Psoas muscle (tissue), 7 donors: ENCODE measurements at regions not wholly inside any gene's neighbourhood (a gene's known extent, or its start where the extent isn't known, plus 50 kb on each side); places are given as distances from the start of the nearest gene placed in this dataset.

ENCODE experiments used
- ATAC-seq, 4 donors: fragments of 200-7000 bp; cut with Tn5 transposase; one replicate each; pipeline ENCODE4 v1.9.1; 2020; ENCODE audit warnings: moderate library complexity in 3 of 4, mild to moderate bottlenecking in 2 of 4
- DNase-seq, 2 donors: peaks; one replicate each; pipeline ENCODE4 v3.0.0-alpha.2; 2020
- H3K27ac ChIP-seq: fragments of 200-600 bp; one replicate; pipeline ENCODE4 v1.8.0; 2022
- H3K27me3 ChIP-seq, 3 donors: fragments of 200-600 bp in 1 of 3; one replicate each; pipeline versions ENCODE4 v1.6.1 to v1.8.0; 2013 to 2022; ENCODE audit warnings: low read length in 2 of 3, mild to moderate bottlenecking in 2 of 3, moderate library complexity in 1 of 3; ENCODE audit not compliant: insufficient read depth in 3 of 3
- H3K36me3 ChIP-seq, 2 donors: fragments of 200-600 bp in 1 of 2; one replicate each; pipeline versions ENCODE4 v1.6.1 to v1.8.0; 2013 to 2022; ENCODE audit warnings: low read depth in 1 of 2, mild to moderate bottlenecking in 1 of 2, moderate library complexity in 1 of 2; ENCODE audit not compliant: insufficient read depth in 1 of 2
- H3K4me1 ChIP-seq: fragments of 200-600 bp; one replicate; pipeline ENCODE4 v1.8.0; 2022
- H3K4me3 ChIP-seq: fragments of 200-600 bp; one replicate; pipeline ENCODE4 v1.8.0; 2022; ENCODE audit warnings: mild to moderate bottlenecking
- H3K9me3 ChIP-seq: fragments of 200-600 bp; one replicate; pipeline ENCODE4 v1.8.0; 2022
- WGBS, 3 donors: extraction: QIAGEN DNeasy Blood & Tissue Kit; methylation state at CpG; one replicate each; pipeline versions ENCODE4 v1.1.6 to v1.1.7; 2013; 5-methylcytosine and 5-hydroxymethylcytosine counted together
- intact Hi-C, 2 donors: fragments of 100-400 bp; cut with DNase I; formaldehyde crosslinking; loops; one replicate each; pipeline versions ENCODE4 v1.11.0 to v1.14.2; 2022
- TF ChIP-seq, protein P1 (sequence below): fragments of 200-600 bp; IDR thresholded peaks from one replicate; pipeline ENCODE4 v1.8.0; 2022; ENCODE audit warnings: antibody characterized with exemption
- donor health status: healthy with polysubstance abuse.
- donor health status: DM: no; HTN: no; CAD: no; lungs with moderate emphysema.
- donor health status: Bipolar disorder and iron deficiency.
- donor health status: healthy.
- donor health status: DM: yes; HTN: yes; CAD: no.
- donor health status: DM: no; HTN: no; CAD: no.
- donor health status: DM: yes; HTN: yes; CAD: no.

DNA sequence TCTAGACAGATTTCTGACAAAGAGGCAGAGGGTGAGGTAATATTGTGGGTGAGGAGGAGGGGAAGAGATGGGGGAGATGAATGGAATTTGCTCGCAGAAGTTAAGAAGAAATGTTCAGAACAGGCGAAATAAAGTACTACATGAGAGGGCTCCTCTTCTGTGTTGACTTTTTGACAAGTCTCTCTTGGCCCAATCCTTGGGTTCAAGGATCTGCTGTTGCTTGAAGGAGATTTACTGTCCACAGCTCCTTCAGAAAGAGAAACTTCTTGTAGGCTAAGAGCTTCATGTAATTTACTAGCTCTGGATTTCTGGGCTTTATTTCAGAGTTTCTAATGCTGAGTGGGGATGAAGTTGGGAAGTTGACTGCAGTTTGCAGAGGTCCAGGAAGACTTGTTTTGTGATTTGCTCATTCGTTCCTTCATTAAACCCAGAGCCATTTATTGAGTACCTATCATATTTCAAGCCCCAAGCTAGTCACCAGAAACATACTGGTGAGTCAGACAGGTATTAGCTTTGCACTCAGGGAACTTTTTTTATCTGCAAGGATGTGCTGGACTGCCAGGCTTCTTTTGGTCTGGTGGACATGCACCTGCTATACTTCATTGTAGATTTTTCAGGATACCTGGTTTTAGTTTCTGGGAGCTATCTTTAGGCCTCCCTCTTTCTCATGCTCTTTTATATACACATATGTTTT, 402.9 kb upstream of the CLINT1 start:
- no peak for DNase-seq
- no peak overlapping the region for H3K4me3 ChIP-seq
- WGBS, 3 donors, result 70 to 74% (median 71%) methylated on average over 3 of the region's 3 CpGs

DNA sequence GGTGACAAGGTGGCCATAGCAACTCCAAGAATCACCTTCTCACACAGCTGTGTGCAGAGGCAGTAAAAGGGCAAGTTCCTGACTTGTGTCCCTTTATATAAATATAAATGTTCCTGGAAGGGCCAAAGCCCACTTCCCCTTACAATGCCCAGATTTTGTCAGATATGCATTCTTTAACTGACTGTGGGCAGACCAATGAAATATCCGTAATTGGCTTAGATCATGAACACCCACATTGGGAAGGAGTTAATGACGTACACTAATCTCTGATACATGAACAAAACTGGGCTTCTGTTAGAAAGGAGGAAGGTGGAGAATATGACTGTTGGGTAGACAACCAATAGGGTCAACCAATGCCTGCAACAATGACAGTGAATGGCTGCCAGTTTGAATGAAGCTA, 397.2 kb upstream of the CLINT1 start:
- H3K27me3 ChIP-seq, result no peaks in the 10 kb centered on the region
- 86 to 93% (median 88%) methylated on average over 2 of the region's 2 CpGs for WGBS, 3 donors

More for the DNA sequence above, 402.9 kb upstream of the CLINT1 start:
- ATAC-seq, result no peak
- TF ChIP-seq, protein P1, sequence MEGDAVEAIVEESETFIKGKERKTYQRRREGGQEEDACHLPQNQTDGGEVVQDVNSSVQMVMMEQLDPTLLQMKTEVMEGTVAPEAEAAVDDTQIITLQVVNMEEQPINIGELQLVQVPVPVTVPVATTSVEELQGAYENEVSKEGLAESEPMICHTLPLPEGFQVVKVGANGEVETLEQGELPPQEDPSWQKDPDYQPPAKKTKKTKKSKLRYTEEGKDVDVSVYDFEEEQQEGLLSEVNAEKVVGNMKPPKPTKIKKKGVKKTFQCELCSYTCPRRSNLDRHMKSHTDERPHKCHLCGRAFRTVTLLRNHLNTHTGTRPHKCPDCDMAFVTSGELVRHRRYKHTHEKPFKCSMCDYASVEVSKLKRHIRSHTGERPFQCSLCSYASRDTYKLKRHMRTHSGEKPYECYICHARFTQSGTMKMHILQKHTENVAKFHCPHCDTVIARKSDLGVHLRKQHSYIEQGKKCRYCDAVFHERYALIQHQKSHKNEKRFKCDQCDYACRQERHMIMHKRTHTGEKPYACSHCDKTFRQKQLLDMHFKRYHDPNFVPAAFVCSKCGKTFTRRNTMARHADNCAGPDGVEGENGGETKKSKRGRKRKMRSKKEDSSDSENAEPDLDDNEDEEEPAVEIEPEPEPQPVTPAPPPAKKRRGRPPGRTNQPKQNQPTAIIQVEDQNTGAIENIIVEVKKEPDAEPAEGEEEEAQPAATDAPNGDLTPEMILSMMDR, result no peak
- Histone ChIP-seq H3K4me1 (no peaks in the 10 kb centered on the region), H3K27me3 (no peaks in the 10 kb centered on the region), H3K9me3 (no peaks in the 10 kb centered on the region), H3K27ac (no peak overlapping the region), H3K36me3 (no peaks in the 10 kb centered on the region)
- intact Hi-C loops, result no loop called here

DNA sequence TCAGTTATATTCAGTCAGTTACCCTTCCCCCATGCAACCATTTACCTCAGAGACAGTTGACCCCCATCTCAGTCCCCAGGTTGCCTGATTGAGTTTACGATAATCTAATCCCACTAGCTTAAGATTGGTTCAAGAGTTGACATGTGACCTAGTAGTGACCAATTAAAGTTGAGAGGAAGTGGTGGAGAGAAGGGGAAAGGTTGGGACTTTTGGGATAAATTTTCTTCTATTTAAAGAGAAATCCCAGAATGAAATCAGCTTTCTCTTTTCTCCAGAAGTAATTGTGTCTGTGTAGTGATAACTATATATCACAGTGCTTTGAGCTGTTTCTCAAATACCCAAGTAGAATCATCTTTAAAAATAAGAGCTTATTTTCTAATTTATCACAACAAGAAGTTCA, 396.7 kb upstream of the CLINT1 start:
- no peak overlapping the region for H3K4me3 ChIP-seq
- 81 to 86% (median 83%) methylated on average over 1 of the region's 1 CpG for WGBS, 3 donors
- H3K27me3 ChIP-seq, result no peaks in the 10 kb centered on the region
- no peak for DNase-seq
- ATAC-seq, result no peak
- H3K9me3 ChIP-seq, result no peaks in the 10 kb centered on the region
- no peak overlapping the region for H3K27ac ChIP-seq
- TF ChIP-seq, protein P1, result no peak
- intact Hi-C loops, result no loop called here
- H3K4me1 ChIP-seq, result no peaks in the 10 kb centered on the region
- no peaks in the 10 kb centered on the region for H3K36me3 ChIP-seq

More for the DNA sequence above, 397.2 kb upstream of the CLINT1 start:
- Histone ChIP-seq H3K27ac (no peak overlapping the region), H3K36me3 (no peaks in the 10 kb centered on the region), H3K9me3 (no peaks in the 10 kb centered on the region), H3K4me1 (no peaks in the 10 kb centered on the region), H3K4me3 (no peak overlapping the region)
- TF ChIP-seq, protein P1, result no peak
- DNase-seq (no peak), ATAC-seq (no peak)
- intact Hi-C loops, result no loop called here

DNA sequence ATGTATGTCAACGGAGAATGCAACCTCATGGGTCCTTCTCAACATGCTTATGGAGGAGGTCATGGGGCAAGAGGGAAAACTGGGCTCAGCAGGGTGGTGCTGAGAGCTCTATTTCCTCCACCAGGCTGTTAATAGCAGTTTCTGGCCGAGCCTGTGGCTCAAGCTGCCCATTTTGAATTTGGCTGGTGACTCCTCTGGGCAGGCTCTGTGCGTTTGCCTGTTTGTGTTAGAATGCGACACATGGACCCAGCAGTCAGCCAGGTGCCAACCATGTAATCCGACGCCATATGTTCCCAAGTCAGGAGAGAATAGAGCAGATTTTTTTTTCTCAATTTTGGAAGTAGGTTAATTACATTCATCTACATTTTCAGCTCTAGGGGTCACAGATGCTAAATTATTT, 387.7 kb upstream of the CLINT1 start:
- H3K36me3 ChIP-seq, result no peaks in the 10 kb centered on the region
- H3K27me3 ChIP-seq, result peaks cover 0 to 3% (median 0%) of the 10 kb centered on the region in 3 donors
- H3K27ac ChIP-seq, result no peak overlapping the region
- TF ChIP-seq, protein P1, result no peak
- intact Hi-C loops, result no loop called here
- no peak overlapping the region for H3K4me3 ChIP-seq
- H3K9me3 ChIP-seq, result no peaks in the 10 kb centered on the region
- ATAC-seq, result no peak
- 30 to 37% (median 33%) methylated on average over 6 of the region's 6 CpGs for WGBS, 3 donors
- no peak for DNase-seq
- no peaks in the 10 kb centered on the region for H3K4me1 ChIP-seq

GRCh38 chr5:158245513-158245912, 386.6 kb upstream of the CLINT1 start:
- ATAC-seq (no peak), DNase-seq (no peak)
- Histone ChIP-seq H3K27me3 (peaks cover 0 to 3% (median 0%) of the 10 kb centered on the region in 3 donors), H3K9me3 (no peaks in the 10 kb centered on the region), H3K4me1 (no peaks in the 10 kb centered on the region), H3K4me3 (no peak overlapping the region), H3K27ac (no peak overlapping the region), H3K36me3 (no peaks in the 10 kb centered on the region)
- TF ChIP-seq, protein P1, result no peak
- intact Hi-C loops, result no loop called here
